ENCODE measurements at regions not wholly inside any gene's neighbourhood (a gene's known extent, or its start where the extent isn't known, plus 50 kb on each side); places are given as distances from the start of the nearest gene placed in this dataset.
"Not testable (repeated sequence)": the region's sequence is repeated elsewhere in the genome, so short reads cannot be mapped to it uniquely, and the experiment has no call there.

DNA sequence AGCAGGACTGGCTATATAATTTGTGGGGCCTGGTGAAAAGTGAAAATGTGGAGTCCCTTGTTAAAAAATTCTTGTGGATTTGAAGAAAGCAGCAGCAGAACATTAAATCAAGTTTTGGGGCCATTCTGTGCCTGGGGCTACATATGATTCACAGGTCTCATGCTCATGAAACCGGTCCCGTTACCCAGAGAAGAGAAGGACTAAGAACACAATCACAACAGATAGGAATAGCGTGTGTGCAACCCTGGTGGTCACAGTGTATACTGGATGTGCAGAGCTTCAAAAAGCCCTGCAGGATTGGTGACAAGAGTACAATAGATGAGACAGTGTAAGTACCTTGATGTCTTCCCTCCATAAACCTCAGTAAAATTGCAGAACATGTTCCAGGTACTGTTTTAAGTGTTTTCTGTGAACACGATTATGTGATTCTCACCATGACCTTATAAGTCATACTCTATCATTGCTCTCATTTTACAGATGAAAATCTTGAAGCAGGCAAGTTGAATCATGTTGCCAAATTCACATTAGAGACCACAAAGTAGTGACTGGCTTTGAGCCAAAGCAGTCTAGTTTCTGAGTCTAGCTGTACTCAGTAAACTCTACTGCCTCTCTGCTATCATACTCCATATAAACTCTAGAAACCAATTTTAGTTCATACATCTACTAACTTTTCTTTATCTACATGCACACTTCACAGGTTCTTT lies 636.5 kb downstream of the TAF11L14 start:
- no peak for DNase-seq

DNA sequence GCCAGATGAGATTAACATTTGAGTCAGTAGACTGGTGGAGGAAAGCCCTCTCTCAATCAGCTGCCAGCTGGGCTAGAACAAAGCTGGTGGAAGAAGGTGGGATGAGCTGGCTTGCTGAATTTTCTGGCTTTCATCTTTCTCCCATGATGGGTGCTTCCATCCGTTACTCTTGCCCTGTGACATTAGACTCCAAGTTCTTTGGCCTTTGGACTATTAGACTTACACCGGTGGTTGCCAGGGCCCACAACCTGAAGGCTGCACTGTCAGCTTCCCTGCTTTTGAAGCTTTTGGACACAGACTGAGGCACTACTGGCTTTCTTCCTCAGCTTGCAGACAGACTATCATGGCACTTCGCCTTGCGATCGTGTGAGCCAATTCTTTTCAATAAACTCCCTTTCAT lies 642.7 kb downstream of the TAF11L14 start:
- no peak for DNase-seq

DNA sequence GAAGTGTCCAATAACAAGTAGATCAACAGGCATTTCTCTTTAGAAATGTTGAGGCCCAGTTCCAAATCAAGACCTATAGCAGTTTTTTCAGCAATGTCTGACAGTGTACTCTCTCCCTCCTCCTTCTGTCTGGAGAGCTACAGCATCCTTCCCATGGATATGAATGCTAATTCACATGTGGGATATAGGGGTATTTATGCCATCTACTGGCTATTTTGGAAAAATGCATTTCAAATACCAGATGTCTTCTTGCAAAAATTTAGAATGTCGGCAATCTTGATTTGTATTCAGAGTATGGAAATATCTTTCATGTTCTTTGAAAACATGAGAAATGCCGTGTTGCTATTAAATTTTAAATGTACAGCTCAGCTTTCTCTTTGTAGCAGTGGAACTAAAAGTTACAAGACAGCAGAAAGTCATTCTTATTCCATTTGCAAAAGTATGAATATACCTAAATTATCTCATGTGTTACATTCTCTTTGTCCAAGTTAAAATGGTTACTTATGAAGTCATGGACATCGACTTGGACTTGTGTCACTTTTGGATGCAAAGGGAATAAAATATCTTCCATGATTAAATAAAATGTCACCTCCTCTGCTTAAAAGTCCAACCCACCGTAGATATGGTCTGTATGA lies 647.8 kb downstream of the TAF11L14 start:
- DNase-seq, result no peak

DNA sequence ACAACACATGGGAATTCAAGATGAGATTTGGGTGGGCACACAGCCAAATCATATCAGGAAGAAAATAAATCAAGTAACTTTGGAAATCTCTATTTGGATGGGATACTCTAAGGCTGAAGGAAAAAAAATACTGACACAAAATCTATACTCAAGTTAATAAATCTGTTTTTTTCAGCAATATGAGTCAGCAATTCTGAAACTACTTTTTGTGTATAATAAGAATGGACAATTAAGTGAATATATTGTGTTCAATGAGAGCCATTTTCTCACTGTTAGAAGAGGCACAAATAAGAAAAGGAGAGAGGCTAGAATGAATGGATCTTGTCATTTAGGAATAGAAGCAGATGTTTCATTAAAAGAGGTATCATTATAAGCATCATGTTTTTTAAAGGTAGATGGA lies 651.0 kb downstream of the TAF11L14 start:
- DNase-seq, result no peak

DNA sequence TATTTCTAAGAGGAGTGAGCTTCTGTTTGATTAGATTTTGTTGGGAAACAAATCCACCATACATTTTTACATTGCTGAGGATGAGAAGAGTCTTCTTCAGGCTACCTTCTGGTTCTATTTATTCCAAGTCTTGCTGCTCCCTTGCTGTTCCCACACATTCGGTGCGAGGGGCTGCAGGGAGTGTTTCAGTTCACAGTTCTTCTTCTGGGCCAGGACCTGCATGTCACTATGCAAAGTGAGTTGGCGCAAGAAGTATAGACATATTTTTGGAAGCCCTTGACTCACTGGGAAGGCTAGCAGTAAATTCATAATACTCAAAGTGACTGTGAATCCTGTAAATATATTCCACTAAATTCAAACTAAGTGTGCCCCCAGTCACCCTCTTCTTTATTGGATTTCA lies 657.9 kb downstream of the TAF11L14 start:
- no peak for DNase-seq

DNA sequence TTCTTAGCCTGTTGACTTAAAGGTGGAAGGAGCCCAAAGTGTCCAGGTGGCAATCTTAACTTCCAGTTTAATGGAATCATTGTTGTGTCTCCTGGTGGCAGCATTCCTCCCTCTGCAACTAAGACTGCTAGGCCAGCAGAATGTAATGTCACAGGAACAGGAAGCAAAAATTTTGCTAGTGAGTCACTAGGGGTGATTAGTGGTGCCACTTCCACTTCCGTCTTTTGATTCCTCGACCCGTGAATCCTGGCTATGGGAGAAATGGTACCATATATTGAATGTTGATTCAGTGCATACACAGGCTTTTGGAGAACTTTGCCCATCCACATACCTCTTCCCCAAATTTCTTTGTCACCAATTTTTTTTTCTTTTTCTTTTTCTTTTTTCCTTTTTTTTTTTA lies 661.4 kb downstream of the TAF11L14 start:
- DNase-seq, result not testable (repeated sequence)

DNA sequence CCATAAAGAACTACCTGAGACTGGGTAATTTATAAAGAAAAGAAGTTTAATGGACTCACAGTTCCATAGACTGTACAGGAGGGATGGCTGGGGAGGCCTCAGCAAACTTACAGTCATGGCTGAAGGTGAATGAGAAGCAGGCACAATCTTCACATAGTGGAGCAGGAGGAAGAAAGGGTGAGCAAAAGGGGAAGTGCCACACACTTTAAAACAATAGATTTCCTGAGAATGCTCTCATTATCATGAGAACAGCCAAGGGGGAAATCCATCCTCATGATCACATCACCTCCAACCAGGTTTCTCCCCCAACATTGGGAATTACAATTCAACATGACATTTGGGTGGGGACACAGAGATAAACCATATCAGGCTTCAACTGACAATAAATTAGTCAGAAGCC lies 664.9 kb downstream of the TAF11L14 start:
- DNase-seq, result no peak

DNA sequence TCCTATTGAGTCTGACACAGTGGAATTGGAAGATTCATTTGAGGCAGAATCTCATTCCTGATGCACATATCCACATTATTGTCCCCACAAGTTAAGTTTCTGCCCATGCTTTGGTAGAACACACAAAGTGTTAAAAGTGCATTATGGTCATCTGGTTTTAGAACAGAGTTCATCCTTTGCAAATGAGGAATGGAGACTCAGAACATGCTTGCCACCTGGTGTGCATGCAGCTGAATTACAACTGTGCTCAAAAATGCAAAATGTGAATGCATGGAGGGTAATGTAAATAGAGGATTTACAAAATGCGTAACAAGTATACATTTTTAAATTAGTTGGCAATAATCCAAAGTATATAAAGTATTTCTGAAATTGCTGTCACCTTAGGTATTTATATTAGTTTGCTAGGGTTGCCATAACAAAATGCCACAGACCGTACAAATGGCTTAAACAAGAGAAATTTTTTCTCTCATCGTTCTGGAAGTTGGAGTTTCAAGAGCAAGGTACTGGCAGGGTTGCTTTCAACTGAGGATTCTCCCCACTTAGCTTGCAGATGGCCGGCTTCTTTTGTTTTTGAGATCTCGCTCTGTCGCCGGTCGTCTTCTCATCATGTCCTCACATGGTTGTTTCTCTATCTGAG lies 671.1 kb downstream of the TAF11L14 start:
- DNase-seq, result no peak

DNA sequence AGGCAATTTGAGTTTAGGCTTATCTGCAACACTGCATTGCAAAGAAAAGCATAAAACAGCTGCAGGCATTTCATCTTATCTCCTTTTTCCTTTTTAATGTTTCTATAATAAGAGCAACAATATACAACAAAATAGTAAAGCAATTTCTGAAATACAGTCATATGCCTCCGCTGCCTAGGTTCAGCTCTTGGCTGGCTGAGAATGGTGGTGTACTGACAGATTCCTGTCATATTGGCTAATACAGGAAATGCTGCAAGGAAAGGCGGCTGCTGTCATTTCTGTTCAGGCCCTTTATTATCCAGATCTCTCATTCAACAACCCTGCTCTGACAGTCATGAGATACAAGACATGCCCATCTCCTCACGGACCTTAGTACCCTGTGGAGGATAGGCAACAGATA lies 677.0 kb downstream of the TAF11L14 start:
- DNase-seq, result no peak

DNA sequence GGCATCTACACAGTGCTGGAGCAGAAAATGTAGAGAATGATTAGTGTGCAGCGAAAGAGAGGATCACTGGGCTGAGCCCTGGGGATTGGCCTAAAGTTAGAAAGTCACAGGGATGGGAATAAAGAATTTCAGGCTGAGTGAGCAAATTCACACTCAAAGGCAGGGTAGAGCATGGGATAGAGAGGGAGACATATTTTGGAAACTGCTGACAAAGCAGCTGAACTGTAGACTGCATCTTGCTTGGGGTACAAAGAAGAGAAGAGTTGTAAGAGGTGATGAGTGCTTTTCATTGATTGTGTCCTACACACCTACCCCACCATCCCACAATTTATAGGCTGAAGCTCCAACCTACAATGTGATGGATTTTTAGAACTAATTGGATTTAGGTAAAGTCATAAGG lies 677.8 kb downstream of the TAF11L14 start:
- DNase-seq, result no peak

DNA sequence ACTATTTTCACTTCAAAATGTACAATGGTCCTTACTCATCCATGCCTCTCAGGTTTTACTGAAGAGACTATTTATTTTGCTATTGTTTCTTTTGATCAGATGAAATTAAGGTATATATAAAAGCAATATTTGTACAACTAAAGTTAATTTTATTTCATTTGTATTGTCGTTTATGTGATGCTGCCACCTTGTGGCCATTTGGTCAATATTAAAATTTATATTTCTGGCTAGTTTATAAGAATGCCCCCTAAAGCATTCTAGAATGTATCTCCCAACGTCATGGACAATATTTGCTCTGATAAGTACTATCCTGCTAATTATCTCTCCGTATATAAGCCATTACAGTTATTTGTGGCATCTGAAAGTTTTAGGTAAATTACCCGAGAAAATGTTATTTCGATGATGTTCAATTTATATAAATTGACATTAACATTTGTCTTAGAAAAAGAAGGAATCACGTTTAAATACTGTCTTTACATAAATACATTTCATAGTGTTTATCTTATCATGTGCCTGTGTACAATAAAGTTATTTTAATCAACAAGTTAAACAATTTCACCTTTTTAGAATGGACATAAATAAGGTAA lies 680.0 kb downstream of the TAF11L14 start:
- no peak for DNase-seq

DNA sequence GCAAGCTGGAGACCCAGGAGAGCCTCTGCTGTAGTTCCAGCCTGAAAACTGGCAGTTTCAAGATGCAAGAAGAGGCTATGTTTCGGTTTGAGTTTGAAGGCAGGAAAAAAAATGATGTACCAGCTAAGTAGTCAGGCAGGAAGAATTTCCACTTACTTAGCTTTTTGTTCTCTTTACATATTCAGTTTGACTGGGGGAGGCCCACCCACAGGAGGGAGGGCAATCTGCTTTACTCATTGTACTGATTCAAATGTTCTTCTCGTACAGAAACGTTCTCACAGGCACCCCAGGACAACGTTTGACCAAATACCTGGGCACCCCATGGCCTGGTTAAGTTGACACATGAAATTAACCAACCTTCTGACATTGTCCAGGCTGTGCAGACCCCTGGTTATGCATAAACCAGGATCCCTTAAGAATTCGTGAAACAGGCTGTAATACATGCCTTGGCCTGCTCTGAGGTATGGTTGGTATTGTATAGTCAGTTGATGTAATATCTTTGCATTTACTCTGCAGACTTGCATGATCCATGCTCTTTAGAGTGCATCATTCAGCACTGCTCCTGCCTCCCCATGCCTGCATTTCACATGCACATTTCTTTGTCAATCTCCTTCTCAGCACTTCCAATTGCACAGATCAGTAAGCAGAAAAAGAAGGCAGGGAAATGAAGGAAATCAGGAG lies 687.1 kb downstream of the TAF11L14 start:
- DNase-seq, result no peak

DNA sequence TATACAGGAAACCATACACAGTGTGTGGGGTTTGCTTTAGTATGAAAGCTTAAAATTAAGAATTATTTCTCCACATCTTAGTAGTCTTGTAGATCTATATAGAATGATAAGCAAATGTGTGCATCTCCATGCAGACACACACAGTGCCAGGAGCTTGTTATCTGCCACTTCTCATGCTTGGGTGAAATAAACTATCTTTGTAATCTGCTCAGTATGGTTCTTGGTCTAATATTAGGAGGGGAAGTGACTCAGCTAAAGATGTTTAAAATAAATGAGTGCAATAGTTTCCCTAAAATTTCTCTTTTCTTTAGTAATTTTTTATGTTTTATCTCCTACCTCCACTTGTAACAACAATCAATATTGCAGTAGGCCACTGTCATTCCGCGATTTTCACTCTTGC lies 689.6 kb downstream of the TAF11L14 start:
- DNase-seq, result no peak

DNA sequence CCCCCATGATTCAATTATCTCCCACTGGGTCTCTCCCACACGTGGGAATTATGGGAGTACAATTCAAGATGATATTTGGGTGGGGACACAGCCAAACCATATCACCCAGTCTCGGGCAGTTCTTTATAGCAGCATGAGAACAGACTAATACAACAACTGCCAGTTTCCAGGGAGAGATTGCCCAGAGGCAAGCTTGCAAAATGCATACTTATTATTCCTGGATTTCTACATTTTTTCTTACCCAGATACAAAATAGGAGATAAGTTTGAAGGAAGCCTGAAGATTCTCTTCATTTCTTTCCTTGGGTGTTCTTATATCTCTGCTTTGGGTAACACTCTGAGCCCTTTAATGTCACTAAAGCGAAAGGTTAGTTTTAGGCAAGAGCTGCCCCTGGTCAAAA lies 691.2 kb downstream of the TAF11L14 start:
- no peak for DNase-seq

DNA sequence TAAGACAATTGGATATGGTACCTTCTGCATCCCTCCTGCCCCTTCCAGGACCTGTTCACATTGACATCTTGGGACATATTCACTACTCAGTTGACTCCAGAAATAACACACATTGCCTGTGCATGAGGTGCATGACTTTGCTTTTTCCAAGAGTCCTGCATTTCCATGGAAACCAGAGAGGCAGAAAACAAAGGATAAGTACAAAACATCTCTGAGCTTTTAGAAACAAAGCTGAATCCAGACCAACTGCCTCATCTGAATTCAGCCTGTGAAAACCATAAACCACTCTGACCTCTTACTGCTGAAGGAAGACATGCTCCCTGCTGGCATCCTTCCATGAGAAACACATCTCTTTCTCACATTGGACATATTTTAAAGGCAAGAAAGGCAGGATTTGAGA lies 695.1 kb downstream of the TAF11L14 start:
- DNase-seq, result no peak

DNA sequence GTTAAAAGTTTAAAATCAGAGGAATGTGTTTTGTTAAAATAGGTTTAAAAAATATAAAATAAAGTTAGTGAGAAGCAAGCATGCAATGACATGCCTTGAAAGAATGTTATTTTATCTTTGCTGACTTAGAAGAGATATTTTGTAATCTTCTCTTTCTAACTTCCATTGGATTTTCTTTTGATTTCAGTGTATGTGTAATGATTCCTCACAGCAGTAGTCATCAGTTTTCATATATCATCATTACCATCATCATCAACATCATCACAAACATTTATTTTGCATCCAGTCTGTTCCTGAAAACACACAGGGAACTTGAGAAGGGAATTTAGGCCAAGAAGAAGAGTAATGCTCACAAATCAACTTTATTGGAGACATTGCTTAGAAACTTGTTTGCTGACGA lies 699.6 kb downstream of the TAF11L14 start:
- no peak for DNase-seq

DNA sequence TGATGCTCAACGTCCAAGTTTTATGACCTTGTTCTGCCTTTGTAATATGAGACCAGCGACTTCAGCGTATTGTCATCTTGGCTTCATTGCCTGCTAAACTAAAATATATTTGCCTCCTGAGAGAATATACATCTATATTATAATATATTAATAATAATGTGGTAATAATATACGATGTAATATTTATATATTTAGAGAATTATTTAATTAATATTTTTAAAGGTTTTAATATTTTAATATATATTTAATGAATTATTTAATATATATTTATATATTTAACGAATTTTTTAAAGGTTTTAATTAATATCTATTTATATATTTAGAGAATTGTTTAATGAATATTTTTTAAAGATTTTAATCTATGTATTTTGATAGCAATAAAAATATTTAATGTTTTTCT lies 700.7 kb downstream of the TAF11L14 start:
- no peak for DNase-seq

DNA sequence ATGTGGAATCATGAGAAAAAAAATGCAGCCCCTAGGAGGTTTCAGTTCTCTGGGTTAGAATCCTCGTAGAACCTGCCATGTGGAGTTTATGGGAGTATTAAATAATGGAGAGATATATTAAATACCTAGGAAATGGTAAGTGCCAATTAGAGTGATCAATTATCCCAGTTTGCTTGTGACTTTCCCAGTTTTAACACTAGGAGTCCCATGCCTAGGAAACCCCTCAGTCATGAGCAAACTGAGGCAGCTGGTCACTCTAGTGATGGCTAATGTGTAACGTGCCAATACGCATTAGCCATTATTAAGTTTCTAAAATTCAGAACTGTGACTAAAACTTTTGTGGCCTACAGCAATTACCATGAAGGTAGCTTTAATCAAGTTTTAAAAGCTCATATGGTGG lies 720.6 kb downstream of the TAF11L14 start:
- no peak for DNase-seq

DNA sequence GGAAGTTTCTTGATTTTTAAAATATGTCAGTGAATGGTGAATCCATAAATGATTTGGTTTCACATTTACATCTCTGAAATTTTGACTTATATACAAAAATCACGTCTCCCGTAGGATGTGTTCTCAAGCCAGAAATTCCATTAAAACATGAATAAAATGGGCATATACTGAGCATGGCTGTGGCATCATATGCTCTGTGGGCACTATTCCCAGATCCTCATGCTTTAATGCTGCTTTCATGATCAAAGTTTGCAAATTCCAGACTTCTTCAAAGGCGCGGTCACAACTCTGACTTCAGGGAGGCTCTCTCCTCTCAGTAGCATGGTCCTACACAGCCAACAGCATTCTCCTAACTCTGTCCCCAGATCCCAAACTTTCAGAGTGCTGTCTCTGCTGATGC lies 723.2 kb downstream of the TAF11L14 start:
- DNase-seq, result no peak

DNA sequence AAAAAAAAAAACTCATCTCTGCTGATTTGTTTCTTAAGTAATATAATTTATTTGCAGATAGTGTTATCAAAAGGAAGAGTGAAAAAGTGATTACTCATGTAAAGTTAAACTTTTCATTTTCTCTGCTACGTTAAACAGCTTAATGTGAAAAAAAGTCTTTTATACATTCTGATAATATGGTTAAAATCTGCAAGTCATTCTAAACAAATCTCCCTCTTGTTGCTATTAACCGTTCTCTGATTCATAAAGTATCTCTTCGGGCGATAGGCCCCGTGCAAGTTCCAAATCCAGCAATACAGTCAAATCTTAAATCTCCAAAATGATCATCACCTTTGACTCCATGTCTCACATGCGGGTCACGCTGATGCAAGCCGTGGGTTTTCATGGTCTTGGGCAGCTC lies 732.0 kb downstream of the TAF11L14 start:
- DNase-seq, result no peak

DNA sequence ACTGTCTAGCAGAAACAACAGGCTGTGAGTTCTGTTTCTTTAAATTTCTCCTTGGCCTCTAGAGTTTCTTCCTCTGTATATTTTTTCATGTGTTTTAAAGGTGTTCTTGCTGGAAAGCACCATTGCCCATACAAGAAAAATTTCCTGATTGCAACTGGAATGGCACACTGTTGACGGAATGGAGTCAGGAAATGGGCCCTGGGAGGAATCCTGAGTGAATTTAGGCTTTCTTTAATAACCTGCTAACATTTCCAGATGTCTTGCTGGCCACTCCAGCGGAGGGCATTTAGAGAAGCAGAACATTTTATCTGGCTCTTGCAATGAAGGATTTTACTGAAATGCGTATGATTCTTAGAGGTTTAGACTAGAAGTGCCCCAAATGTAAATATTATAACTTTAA lies 736.3 kb downstream of the TAF11L14 start:
- DNase-seq, result no peak

DNA sequence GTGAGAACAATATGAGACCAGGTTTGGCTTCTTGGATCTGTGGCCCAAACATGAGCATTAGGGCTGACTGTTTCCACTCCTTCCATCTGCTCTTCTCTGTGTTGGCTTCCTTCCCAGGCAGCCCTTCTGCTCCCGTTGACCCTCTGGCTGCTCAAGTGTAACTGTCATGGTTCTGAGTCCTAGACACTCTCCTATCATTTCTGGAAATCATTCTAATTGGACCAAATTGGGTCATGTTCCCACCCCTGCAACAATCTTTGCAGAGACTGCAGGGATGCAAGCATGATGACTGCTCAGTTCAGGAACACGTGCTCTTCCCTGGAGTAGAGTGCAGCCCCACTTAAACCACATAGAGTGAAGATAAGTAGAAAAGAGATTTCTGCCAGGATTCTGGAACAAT lies 741.4 kb downstream of the TAF11L14 start:
- no peak for DNase-seq

DNA sequence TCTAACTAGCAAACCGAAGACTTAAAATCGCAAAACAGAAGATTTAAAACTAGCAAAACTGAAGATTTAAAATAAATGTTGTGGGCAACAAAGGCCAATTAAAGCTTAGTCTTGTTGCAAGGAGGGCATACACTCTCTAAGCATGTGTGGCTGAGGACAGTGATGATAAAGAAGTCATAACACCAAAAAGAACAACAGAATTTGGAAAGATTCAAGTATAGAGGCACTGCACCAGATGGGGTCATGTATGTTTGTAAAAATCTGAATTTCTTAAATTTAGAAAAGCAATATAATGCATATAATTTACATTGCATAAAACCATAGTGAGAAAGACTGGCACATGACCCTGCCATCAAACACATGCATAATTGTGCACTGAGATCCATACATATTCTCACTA lies 743.8 kb downstream of the TAF11L14 start:
- DNase-seq, result no peak

DNA sequence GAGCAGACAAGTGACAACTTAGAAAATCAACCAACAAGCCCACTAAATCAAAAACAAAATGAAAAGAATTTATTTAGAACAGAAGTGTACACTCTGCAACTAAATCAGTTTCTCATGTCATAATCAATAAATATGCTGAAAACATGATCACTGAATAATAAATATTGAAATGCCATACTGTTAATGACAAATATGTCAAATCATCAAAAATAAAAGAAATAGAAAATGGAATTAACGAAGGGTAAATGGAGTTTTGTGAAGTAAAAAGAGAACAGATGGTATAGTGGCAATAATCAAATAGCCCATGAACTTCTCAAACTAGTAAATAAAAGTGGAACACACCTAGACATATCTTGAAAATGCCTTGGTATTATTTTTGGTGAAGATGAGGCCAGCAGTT lies 744.9 kb downstream of the TAF11L14 start:
- DNase-seq, result no peak
